Stomach (tissue), 4 donors: ENCODE measurements at regions not wholly inside any gene's neighbourhood (a gene's known extent, or its start where the extent isn't known, plus 50 kb on each side); places are given as distances from the start of the nearest gene placed in this dataset.

Source experiments
- CTCF ChIP-seq, 7 experiments: fragments of 450-650 bp in 4 of 7; fragments of 200-600 bp in 3 of 7; sonication (generic) in 3 of 7; IDR thresholded peaks; one replicate each; pipeline ENCODE4 v1.5.1; 2016 to 2019; ENCODE audit warnings: antibody characterized with exemption in 7 of 7, control low read depth in 2 of 7, mild to moderate bottlenecking in 1 of 7
- POLR2AphosphoS5 ChIP-seq, 3 donors: sonication (generic); formaldehyde crosslinking; IDR thresholded peaks; one replicate each; pipeline ENCODE4 v1.6.1; 2016; ENCODE audit warnings: antibody characterized with exemption in 3 of 3

DNA sequence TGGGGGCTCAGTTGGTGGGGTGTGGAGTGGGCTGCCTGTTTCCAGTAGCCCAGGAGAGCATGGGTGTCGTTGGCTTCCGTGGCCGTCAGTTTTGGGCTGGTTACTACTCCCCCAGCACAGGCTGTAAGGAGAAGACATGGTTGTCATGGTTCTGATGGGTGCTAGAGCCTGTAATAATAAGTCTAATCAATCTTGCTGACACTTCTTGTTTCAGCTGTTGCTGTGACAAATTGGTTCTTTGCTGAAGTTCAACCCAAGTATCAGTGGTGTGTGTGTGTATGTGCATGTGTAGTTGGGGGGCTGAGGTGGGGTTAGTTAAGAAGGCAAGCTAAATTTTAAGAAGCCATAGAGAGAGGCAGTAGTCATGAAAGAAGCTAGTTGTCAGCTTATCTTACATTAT lies 61.3 kb upstream of the DBX1 start:
- TF ChIP-seq CTCF (IDR thresholded peaks at IDR 0.05) (no peak), POLR2AphosphoS5 (IDR thresholded peaks at IDR 0.05) (no peak)
